Activated T-cell treated with anti-CD3 and anti-CD28 coated beads, Interleukin-2, amount 50 U/mL, for 4 hours (primary cell): ENCODE measurements at regions not wholly inside any gene's neighbourhood (a gene's known extent, or its start where the extent isn't known, plus 50 kb on each side); places are given as distances from the start of the nearest gene placed in this dataset.

ENCODE experiments used
- ATAC-seq, 2 donors: fragments of 200-7000 bp; cut with Tn5 transposase; one replicate each; pipeline ENCODE4 v1.10.0; 2021
- DNase-seq: peaks from one replicate; pipeline ENCODE4 v3.0.0-alpha.2; 2020
- H3K27me3 Mint-ChIP-seq: one replicate; pipeline ENCODE4 v1.8.0; 2021; ENCODE audit warnings: low read depth, mixed read lengths
- H3K36me3 Mint-ChIP-seq: one replicate; pipeline ENCODE4 v1.8.0; 2022; ENCODE audit warnings: mixed read lengths; ENCODE audit not compliant: insufficient read depth
- H3K4me1 Mint-ChIP-seq: one replicate; pipeline ENCODE4 v1.8.0; 2021; ENCODE audit warnings: low read depth, mixed read lengths
- H3K4me3 Mint-ChIP-seq: one replicate; pipeline ENCODE4 v1.8.0; 2021; ENCODE audit warnings: mild to moderate bottlenecking, moderate library complexity, mixed read lengths
- H3K9me3 Mint-ChIP-seq: one replicate; pipeline ENCODE4 v1.8.0; 2021; ENCODE audit warnings: mixed read lengths

- H3K4me3 Mint-ChIP-seq, result no peak overlapping the region
- H3K9me3 Mint-ChIP-seq, result peaks cover 12% of the 10 kb centered on the region
- DNase-seq (no peak), ATAC-seq (no peak)
- no peaks in the 10 kb centered on the region for H3K27me3 Mint-ChIP-seq
- no peaks in the 10 kb centered on the region for H3K4me1 Mint-ChIP-seq
- no peaks in the 10 kb centered on the region for H3K36me3 Mint-ChIP-seq
Measured at GRCh38 chr13:107456431-107456830, 758.9 kb downstream of the LIG4 start.

GRCh38 chr13:107452833-107453232, 762.5 kb downstream of the LIG4 start:
- H3K9me3 Mint-ChIP-seq, result peaks cover 24% of the 10 kb centered on the region
- H3K4me3 Mint-ChIP-seq, result no peak overlapping the region
- H3K4me1 Mint-ChIP-seq, result no peaks in the 10 kb centered on the region
- H3K36me3 Mint-ChIP-seq, result no peaks in the 10 kb centered on the region
- DNase-seq, result no peak
- ATAC-seq, result no peak
- no peaks in the 10 kb centered on the region for H3K27me3 Mint-ChIP-seq

GRCh38 chr13:107450931-107451330, 764.4 kb downstream of the LIG4 start:
- ATAC-seq, result no peak
- H3K9me3 Mint-ChIP-seq, result peaks cover 24% of the 10 kb centered on the region

GRCh38 chr13:107450431-107450830, 764.9 kb downstream of the LIG4 start:
- H3K4me3 Mint-ChIP-seq, result no peak overlapping the region
- H3K36me3 Mint-ChIP-seq, result no peaks in the 10 kb centered on the region
- peaks cover 20% of the 10 kb centered on the region for H3K9me3 Mint-ChIP-seq
- H3K27me3 Mint-ChIP-seq, result no peaks in the 10 kb centered on the region
- no peaks in the 10 kb centered on the region for H3K4me1 Mint-ChIP-seq
- no peak for ATAC-seq
- no peak for DNase-seq

More at GRCh38 chr13:107450931-107451330, 764.4 kb downstream of the LIG4 start:
- Mint-ChIP-seq H3K4me3 (no peak overlapping the region), H3K36me3 (no peaks in the 10 kb centered on the region), H3K27me3 (no peaks in the 10 kb centered on the region), H3K4me1 (no peaks in the 10 kb centered on the region)
- no peak for DNase-seq

GRCh38 chr13:107447591-107447990, 767.7 kb downstream of the LIG4 start:
- H3K27me3 Mint-ChIP-seq, result no peaks in the 10 kb centered on the region
- no peak overlapping the region for H3K4me3 Mint-ChIP-seq
- H3K36me3 Mint-ChIP-seq, result no peaks in the 10 kb centered on the region
- DNase-seq (no peak), ATAC-seq (no peak)
- peaks cover 19% of the 10 kb centered on the region for H3K9me3 Mint-ChIP-seq
- H3K4me1 Mint-ChIP-seq, result no peaks in the 10 kb centered on the region

- ATAC-seq, result no peak
- H3K27me3 Mint-ChIP-seq, result no peaks in the 10 kb centered on the region
- no peak overlapping the region for H3K4me3 Mint-ChIP-seq
- no peaks in the 10 kb centered on the region for H3K9me3 Mint-ChIP-seq
- no peaks in the 10 kb centered on the region for H3K4me1 Mint-ChIP-seq
- no peak for DNase-seq
- H3K36me3 Mint-ChIP-seq, result no peaks in the 10 kb centered on the region
Measured at GRCh38 chr13:107441279-107441678, 774.1 kb downstream of the LIG4 start.

GRCh38 chr13:107438251-107438650, 777.1 kb downstream of the LIG4 start:
- H3K36me3 Mint-ChIP-seq, result no peaks in the 10 kb centered on the region
- H3K27me3 Mint-ChIP-seq, result no peaks in the 10 kb centered on the region
- ATAC-seq (no peak), DNase-seq (no peak)
- no peak overlapping the region for H3K4me3 Mint-ChIP-seq
- no peaks in the 10 kb centered on the region for H3K9me3 Mint-ChIP-seq
- H3K4me1 Mint-ChIP-seq, result no peaks in the 10 kb centered on the region

- ATAC-seq, result no peak
Measured at GRCh38 chr13:107434347-107434746, 781.0 kb downstream of the LIG4 start.

GRCh38 chr13:107427536-107427935, 787.8 kb downstream of the LIG4 start:
- Mint-ChIP-seq H3K9me3 (peaks cover 9% of the 10 kb centered on the region), H3K27me3 (no peaks in the 10 kb centered on the region), H3K36me3 (no peaks in the 10 kb centered on the region), H3K4me3 (no peak overlapping the region), H3K4me1 (no peaks in the 10 kb centered on the region)
- no peak for ATAC-seq
- DNase-seq, result no peak

More at GRCh38 chr13:107434347-107434746, 781.0 kb downstream of the LIG4 start:
- Mint-ChIP-seq H3K4me1 (no peaks in the 10 kb centered on the region), H3K4me3 (no peak overlapping the region), H3K36me3 (no peaks in the 10 kb centered on the region), H3K9me3 (no peaks in the 10 kb centered on the region), H3K27me3 (no peaks in the 10 kb centered on the region)
- no peak for DNase-seq

GRCh38 chr13:107422421-107422820, 792.9 kb downstream of the LIG4 start:
- no peaks in the 10 kb centered on the region for H3K4me1 Mint-ChIP-seq
- peaks cover 11% of the 10 kb centered on the region for H3K9me3 Mint-ChIP-seq
- H3K36me3 Mint-ChIP-seq, result no peaks in the 10 kb centered on the region
- H3K27me3 Mint-ChIP-seq, result no peaks in the 10 kb centered on the region
- no peak for DNase-seq
- ATAC-seq, result no peak
- H3K4me3 Mint-ChIP-seq, result no peak overlapping the region

- DNase-seq, result no peak
- no peaks in the 10 kb centered on the region for H3K27me3 Mint-ChIP-seq
- H3K9me3 Mint-ChIP-seq, result peaks cover 13% of the 10 kb centered on the region
- no peak for ATAC-seq
- H3K36me3 Mint-ChIP-seq, result no peaks in the 10 kb centered on the region
- no peaks in the 10 kb centered on the region for H3K4me1 Mint-ChIP-seq
- no peak overlapping the region for H3K4me3 Mint-ChIP-seq
Measured at GRCh38 chr13:107421951-107422350, 793.4 kb downstream of the LIG4 start.

- ATAC-seq (no peak), DNase-seq (no peak)
- Mint-ChIP-seq H3K36me3 (no peaks in the 10 kb centered on the region), H3K4me1 (no peaks in the 10 kb centered on the region), H3K27me3 (no peaks in the 10 kb centered on the region), H3K4me3 (no peak overlapping the region), H3K9me3 (peaks cover 14% of the 10 kb centered on the region)
Measured at GRCh38 chr13:107421028-107421427, 794.3 kb downstream of the LIG4 start.

GRCh38 chr13:107413005-107413404, 802.3 kb downstream of the LIG4 start:
- ATAC-seq, result no peak
- H3K4me1 Mint-ChIP-seq, result no peaks in the 10 kb centered on the region
- no peaks in the 10 kb centered on the region for H3K36me3 Mint-ChIP-seq
- peaks cover 8% of the 10 kb centered on the region for H3K9me3 Mint-ChIP-seq
- no peak for DNase-seq
- H3K27me3 Mint-ChIP-seq, result no peaks in the 10 kb centered on the region
- no peak overlapping the region for H3K4me3 Mint-ChIP-seq

GRCh38 chr13:107407074-107407473, 808.3 kb downstream of the LIG4 start:
- Mint-ChIP-seq H3K9me3 (peaks cover 10% of the 10 kb centered on the region), H3K4me3 (no peak overlapping the region), H3K27me3 (no peaks in the 10 kb centered on the region), H3K36me3 (no peaks in the 10 kb centered on the region), H3K4me1 (no peaks in the 10 kb centered on the region)
- ATAC-seq (no peak), DNase-seq (no peak)

- Mint-ChIP-seq H3K4me3 (no peak overlapping the region), H3K4me1 (no peaks in the 10 kb centered on the region), H3K9me3 (peaks cover 14% of the 10 kb centered on the region), H3K36me3 (no peaks in the 10 kb centered on the region), H3K27me3 (no peaks in the 10 kb centered on the region)
- DNase-seq (no peak), ATAC-seq (no peak)
Measured at GRCh38 chr13:107395927-107396662, 819.2 kb downstream of the LIG4 start.
